ENCODE measurements at regions not wholly inside any gene's neighbourhood (a gene's known extent, or its start where the extent isn't known, plus 50 kb on each side); places are given as distances from the start of the nearest gene placed in this dataset.

DNA sequence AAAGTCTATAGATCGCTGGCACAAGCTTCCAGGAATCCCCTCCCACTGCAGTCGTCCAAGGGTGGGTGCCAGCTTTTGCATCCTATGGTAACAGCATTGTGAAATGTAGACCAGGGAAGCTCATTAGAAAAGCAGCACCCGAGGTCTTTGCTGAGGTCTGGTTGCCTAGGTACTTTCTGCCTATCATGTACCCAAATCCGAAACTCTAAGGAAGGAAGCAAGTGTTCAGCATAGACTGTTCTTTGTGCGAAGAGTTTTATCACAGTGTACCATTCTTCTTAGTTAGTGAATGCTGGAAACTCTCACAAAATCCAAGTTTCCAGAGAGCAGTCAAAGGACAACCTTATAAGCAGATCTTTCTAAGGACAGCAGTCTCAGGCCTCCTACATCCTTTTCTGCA, 1532.7 kb upstream of the TMEM132C start:
- Histone ChIP-seq H4K20me1 (ENCODE audit: insufficient read depth) (no peaks in the 10 kb centered on the region), H3F3A (ENCODE audit: insufficient read depth, low read depth) (no peaks in the 10 kb centered on the region), H3K4me3 (no peak overlapping the region), H3K36me3 (ENCODE audit: low read depth) (no peaks in the 10 kb centered on the region), H3K9me3 (ENCODE audit: insufficient read depth, low read depth) (no peaks in the 10 kb centered on the region), H3K9me2 (ENCODE audit: insufficient read depth) (no peaks in the 10 kb centered on the region), H3K4me1 (replicated peaks; ENCODE audit: insufficient read depth) (no peaks in the 10 kb centered on the region), H3K4me2 (no peak overlapping the region), H2AFZ (no peak overlapping the region), H3K27me3 (ENCODE audit: insufficient read depth, low read depth) (0 out of 2 replicates have a peak, but pooled peaks cover 16% of the 10 kb centered on the region), H3K79me2 (ENCODE audit: low read depth) (no peaks in the 10 kb centered on the region), H3K27ac (no peak overlapping the region)
- intact Hi-C loops (cut with micrococcal nuclease; ENCODE audit: unreplicated experiment): no loop called here
- ChIA-PET POLR2A (ENCODE audit: unreplicated experiment) (no interaction called here), CTCF (interaction anchor here (0.5 kb wide), 1 partner anchor 371 kb away, joined by 5 read pairs; no protein-coding TSS in a partner anchor)
- TF ChIP-seq, protein P1, sequence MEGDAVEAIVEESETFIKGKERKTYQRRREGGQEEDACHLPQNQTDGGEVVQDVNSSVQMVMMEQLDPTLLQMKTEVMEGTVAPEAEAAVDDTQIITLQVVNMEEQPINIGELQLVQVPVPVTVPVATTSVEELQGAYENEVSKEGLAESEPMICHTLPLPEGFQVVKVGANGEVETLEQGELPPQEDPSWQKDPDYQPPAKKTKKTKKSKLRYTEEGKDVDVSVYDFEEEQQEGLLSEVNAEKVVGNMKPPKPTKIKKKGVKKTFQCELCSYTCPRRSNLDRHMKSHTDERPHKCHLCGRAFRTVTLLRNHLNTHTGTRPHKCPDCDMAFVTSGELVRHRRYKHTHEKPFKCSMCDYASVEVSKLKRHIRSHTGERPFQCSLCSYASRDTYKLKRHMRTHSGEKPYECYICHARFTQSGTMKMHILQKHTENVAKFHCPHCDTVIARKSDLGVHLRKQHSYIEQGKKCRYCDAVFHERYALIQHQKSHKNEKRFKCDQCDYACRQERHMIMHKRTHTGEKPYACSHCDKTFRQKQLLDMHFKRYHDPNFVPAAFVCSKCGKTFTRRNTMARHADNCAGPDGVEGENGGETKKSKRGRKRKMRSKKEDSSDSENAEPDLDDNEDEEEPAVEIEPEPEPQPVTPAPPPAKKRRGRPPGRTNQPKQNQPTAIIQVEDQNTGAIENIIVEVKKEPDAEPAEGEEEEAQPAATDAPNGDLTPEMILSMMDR (conservative IDR thresholded peaks at IDR 0.05): no peak
- TF ChIP-seq EZH2 (IDR thresholded peaks at IDR 0.05; ENCODE audit: low read depth): no peak
- no peak for DNase-seq
- BruUV-seq (replicated peaks): no TSS peak

DNA sequence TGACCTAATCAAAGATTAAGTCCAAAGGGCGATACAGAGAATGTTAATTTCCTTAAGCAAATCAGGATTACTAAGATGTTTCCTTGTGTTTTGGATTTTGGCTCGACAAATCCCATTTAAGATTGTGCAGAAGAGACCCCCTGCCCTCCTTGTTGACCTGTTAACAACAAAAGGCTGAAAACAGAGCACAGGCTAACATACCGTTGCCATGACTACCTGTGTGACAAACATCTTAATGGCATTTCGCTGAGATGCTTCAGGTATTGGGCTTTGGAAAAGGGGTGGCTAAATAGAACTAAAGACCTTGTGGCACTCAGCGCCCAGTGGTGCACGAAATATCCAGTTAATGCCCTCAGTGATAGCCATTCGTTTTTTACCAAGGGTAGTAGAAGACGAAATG, 1532.3 kb upstream of the TMEM132C start:
- TF ChIP-seq, protein P1 (conservative IDR thresholded peaks at IDR 0.05): no peak
- TF ChIP-seq EZH2 (IDR thresholded peaks at IDR 0.05; ENCODE audit: low read depth): no peak
- Histone ChIP-seq H3K27ac (no peak overlapping the region), H3K4me1 (replicated peaks; ENCODE audit: insufficient read depth) (no peaks in the 10 kb centered on the region), H3K9me3 (ENCODE audit: insufficient read depth, low read depth) (no peaks in the 10 kb centered on the region), H3K79me2 (ENCODE audit: low read depth) (no peaks in the 10 kb centered on the region), H3K27me3 (ENCODE audit: insufficient read depth, low read depth) (0 out of 2 replicates have a peak, but pooled peaks cover 16% of the 10 kb centered on the region), H3K4me3 (no peak overlapping the region), H2AFZ (no peak overlapping the region), H3K36me3 (ENCODE audit: low read depth) (no peaks in the 10 kb centered on the region), H4K20me1 (ENCODE audit: insufficient read depth) (no peaks in the 10 kb centered on the region), H3K4me2 (no peak overlapping the region), H3K9me2 (ENCODE audit: insufficient read depth) (no peaks in the 10 kb centered on the region), H3F3A (ENCODE audit: insufficient read depth, low read depth) (no peaks in the 10 kb centered on the region)
- CTCF ChIA-PET: no interaction called here
- intact Hi-C loops (cut with micrococcal nuclease; ENCODE audit: unreplicated experiment): no loop called here
- BruUV-seq (replicated peaks): no TSS peak
- POLR2A ChIA-PET (ENCODE audit: unreplicated experiment): no interaction called here
- no peak for DNase-seq

DNA sequence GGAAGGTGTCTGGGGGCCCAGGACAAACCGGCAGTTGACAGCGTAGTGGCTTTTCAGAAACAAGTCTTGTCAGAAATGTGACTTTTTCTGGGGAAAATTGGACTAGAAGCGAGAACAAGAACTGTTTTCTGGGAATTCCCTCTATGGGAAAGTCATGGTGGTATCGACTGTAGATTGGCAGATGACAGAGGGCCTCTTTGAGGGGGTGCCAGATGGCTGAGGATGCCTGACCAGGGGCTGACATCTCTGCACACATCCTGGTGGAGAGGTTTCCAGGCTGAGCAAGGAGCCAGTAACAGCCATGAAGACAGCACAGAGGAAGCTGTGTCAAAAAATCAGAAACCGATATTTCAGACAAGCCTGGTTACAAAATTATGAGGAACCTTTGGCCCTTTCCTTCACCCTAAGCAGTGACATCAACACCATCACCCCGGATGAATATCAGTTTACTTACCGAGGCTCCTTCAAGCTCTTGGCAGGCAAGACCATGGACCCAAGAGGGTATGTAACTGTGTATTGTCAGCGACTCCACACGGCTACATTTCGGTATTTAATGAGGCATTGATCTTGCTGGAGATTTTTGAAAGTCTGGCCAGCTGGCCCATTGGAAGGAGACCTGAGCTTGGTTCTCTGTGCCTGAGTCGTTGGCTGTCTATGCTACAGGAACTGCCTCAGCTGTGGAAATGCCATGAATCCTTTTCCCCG, 1525.3 kb upstream of the TMEM132C start:
- Histone ChIP-seq H4K20me1 (ENCODE audit: insufficient read depth) (no peaks in the 10 kb centered on the region), H3K27ac (no peak overlapping the region), H3K4me2 (no peak overlapping the region), H3K4me1 (replicated peaks; ENCODE audit: insufficient read depth) (no peaks in the 10 kb centered on the region), H3K9me3 (ENCODE audit: insufficient read depth, low read depth) (no peaks in the 10 kb centered on the region), H3K27me3 (ENCODE audit: insufficient read depth, low read depth) (no peaks in the 10 kb centered on the region), H3K79me2 (ENCODE audit: low read depth) (no peaks in the 10 kb centered on the region), H3K4me3 (no peak overlapping the region), H3F3A (ENCODE audit: insufficient read depth, low read depth) (no peaks in the 10 kb centered on the region), H2AFZ (no peak overlapping the region), H3K9me2 (ENCODE audit: insufficient read depth) (no peaks in the 10 kb centered on the region), H3K36me3 (ENCODE audit: low read depth) (no peaks in the 10 kb centered on the region)
- intact Hi-C loops (cut with micrococcal nuclease; ENCODE audit: unreplicated experiment): no loop called here
- ChIA-PET CTCF (no interaction called here), POLR2A (ENCODE audit: unreplicated experiment) (interaction anchor here (0.6 kb wide), 1 partner anchor 254 kb away, joined by 6 read pairs; no protein-coding TSS in a partner anchor)
- no peak for DNase-seq
- TF ChIP-seq, protein P1 (conservative IDR thresholded peaks at IDR 0.05): no peak
- TF ChIP-seq EZH2 (IDR thresholded peaks at IDR 0.05; ENCODE audit: low read depth): no peak
- no TSS peak for BruUV-seq (replicated peaks)
